ENCODE measurements at regions not wholly inside any gene's neighbourhood (a gene's known extent, or its start where the extent isn't known, plus 50 kb on each side); places are given as distances from the start of the nearest gene placed in this dataset.

- H3K4me1 ChIP-seq (ENCODE audit: control insufficient read depth in 1 of 2, insufficient read depth in 2 of 2, low read depth in 1 of 2, low read length in 1 of 2) = peaks cover 17 to 20% of the 10 kb centered on the region in 2 experiments
- DNase-seq = no peak
- H4K20me1 ChIP-seq (ENCODE audit: insufficient read depth) = no peaks in the 10 kb centered on the region
- H3K79me2 ChIP-seq (ENCODE audit: insufficient read depth) = no peaks in the 10 kb centered on the region
- H3K27me3 ChIP-seq (ENCODE audit: insufficient read depth) = no peaks in the 10 kb centered on the region
- no peak overlapping the region for H3K4me3 ChIP-seq (ENCODE audit: low read depth in 2 of 2, low read length in 1 of 2)
- no peaks in the 10 kb centered on the region for H3K9me3 ChIP-seq
- no peaks in the 10 kb centered on the region for H3K9me2 ChIP-seq
- CTCF ChIA-PET = no interaction called here
- no peak overlapping the region for H3K9ac ChIP-seq
- 82% methylated on average over 4 of the region's 4 CpGs for WGBS (ENCODE audit: low lambda C conversion rate)
- no peak overlapping the region for H3K4me2 ChIP-seq
- POLR2A ChIA-PET = no interaction called here
- peak overlapping the region; percentile 55; the same call in 1 of the 2 replicates for H2AFZ ChIP-seq (ENCODE audit: low read depth)
- H3F3A ChIP-seq (replicated peaks; ENCODE audit: insufficient read depth) = peaks cover 20% of the 10 kb centered on the region
- no peaks in the 10 kb centered on the region for H3K36me3 ChIP-seq (replicated peaks in 1 of 2; ENCODE audit: control insufficient read depth in 1 of 2, insufficient read depth in 2 of 2, low read length in 1 of 2)
- H3K27ac ChIP-seq (ENCODE audit: low read depth in 2 of 2, low read length in 1 of 2) = peak overlapping the region in 1 of 2 experiments; percentile 30; a peak in 2 of 4 replicates
- peak; percentile 48; the same call in 1 of the 2 replicates for TF ChIP-seq FOSL2 (IDR thresholded peaks at IDR 0.05; ENCODE audit: borderline replicate concordance, low read depth)
- peak in 1 of 2 experiments; percentile 60; a peak in 2 of 4 replicates for TF ChIP-seq EP300 (IDR thresholded peaks at IDR 0.05; ENCODE audit: borderline replicate concordance in 1 of 2, low read depth in 1 of 2, low read length in 1 of 2)
- no peak for TF ChIP-seq CTCF (IDR thresholded peaks at IDR 0.05)
- peak; percentile 53 for TF ChIP-seq GATA2 (CRISPR knock-in tag; IDR thresholded peaks at IDR 0.05)
- no peak for TF ChIP-seq JUND (IDR thresholded peaks at IDR 0.05)
- no peak for TF ChIP-seq RFX5 (IDR thresholded peaks at IDR 0.05; ENCODE audit: low read length)
- no peak for TF ChIP-seq SIN3A (IDR thresholded peaks at IDR 0.05; ENCODE audit: borderline replicate concordance, low read depth, low read length)
- TF ChIP-seq USF1 (IDR thresholded peaks at IDR 0.05; ENCODE audit: borderline replicate concordance, low read depth) = no peak
- no peak for TF ChIP-seq REST (IDR thresholded peaks at IDR 0.05; ENCODE audit: low read depth, low read length)
- TF ChIP-seq RAD21 (IDR thresholded peaks at IDR 0.05; ENCODE audit: low read length) = peak; percentile 3; the same call in 1 of the 2 replicates
- TF ChIP-seq GABPA (IDR thresholded peaks at IDR 0.05; ENCODE audit: low read depth) = no peak
These were observed 76.1 kb upstream of the KRR1 start for GRCh38 chr12:75587340-75588106.
